K562 (cell line): ENCODE measurements at regions not wholly inside any gene's neighbourhood (a gene's known extent, or its start where the extent isn't known, plus 50 kb on each side); places are given as distances from the start of the nearest gene placed in this dataset.

ENCODE experiments used
- ATAC-seq: fragments of 200-7000 bp; cut with Tn5 transposase; 3 replicates; pipeline ENCODE4 v1.9.1; 2020; ENCODE audit warnings: moderate library complexity
- BruUV-seq: library from RNA; stranded (reverse); fragments of 400-500 nt; replicated peaks from 2 replicates; lab custom pipeline; 2021; lab: Mats Ljungman, UMichigan
- CTCF ChIA-PET: fragments of 300-600 bp; formaldehyde crosslinking; extraction: SDS; loops from one replicate; lab custom pipeline; 2021; ENCODE audit warnings: low intra/inter-chr PET ratio; lab: Yijun Ruan, JAX
- POLR2A ChIA-PET: fragments of 300-600, 350-650 bp; sonication (Branson Sonifier 250); formaldehyde crosslinking; extraction: SDS; loops from one replicate; lab custom pipeline; 2021; ENCODE audit warnings: antibody characterized with exemption, inconsistent platforms; lab: Yijun Ruan, JAX
- DNase-seq, 4 experiments: peaks; one replicate each; pipeline versions ENCODE4 v3.0.0 to v3.0.0-alpha.2; 2011 to 2018; ENCODE audit warnings: low spot score in 3 of 4, mixed read lengths in 3 of 4; ENCODE audit errors: extremely low read depth in 1 of 4
- FAIRE-seq: peaks from 2 replicates; lab custom pipeline; 2011; peaks lifted over from hg19 to GRCh38; lab: Jason Lieb, UNC
- H2AFZ ChIP-seq: 2 replicates; pipeline ENCODE4 v1.6.0; 2011; ENCODE audit warnings: low read depth, low read length, control low read depth, inconsistent platforms
- H3K27ac ChIP-seq: fragments of 200-600 bp; 3 replicates; pipeline ENCODE4 v1.8.0; 2011; ENCODE audit warnings: low read depth, mild to moderate bottlenecking, control low read depth, inconsistent platforms, low read length, moderate library complexity, mixed read lengths; ENCODE audit errors: extremely low read depth
- H3K27me3 ChIP-seq, 2 experiments: fragments of 300-600 bp in 1 of 2; 2 replicates in 1 of 2; 3 replicates in 1 of 2; pipeline versions ENCODE4 v1.6.0 to v1.8.0; 2011; ENCODE audit warnings: inconsistent platforms in 2 of 2, low read length in 2 of 2, mild to moderate bottlenecking in 1 of 2, mixed read lengths in 1 of 2, moderate library complexity in 1 of 2; ENCODE audit not compliant: control insufficient read depth in 2 of 2, insufficient read depth in 2 of 2
- H3K36me3 ChIP-seq: fragments of 300-600 bp; 3 replicates; pipeline ENCODE4 v1.8.0; 2011; ENCODE audit warnings: mild to moderate bottlenecking, low read length, inconsistent platforms; ENCODE audit not compliant: control insufficient read depth, insufficient read depth
- H3K4me1 ChIP-seq, 2 experiments: fragments of 200-600 bp in 1 of 2; replicated peaks in 1 of 2; 2 replicates in 1 of 2; 3 replicates in 1 of 2; pipeline versions ENCODE4 v1.5.1 to v1.8.0; 2011; ENCODE audit warnings: inconsistent platforms in 2 of 2, low read length in 2 of 2, mild to moderate bottlenecking in 1 of 2, mixed read lengths in 1 of 2, moderate library complexity in 1 of 2; ENCODE audit not compliant: control insufficient read depth in 2 of 2, insufficient read depth in 2 of 2
- H3K4me2 ChIP-seq: 2 replicates; pipeline ENCODE4 v1.6.1; 2011; ENCODE audit warnings: low read length, control low read depth, inconsistent platforms, mixed read lengths; ENCODE audit not compliant: insufficient read depth
- H3K4me3 ChIP-seq: fragments of 200-600 bp; sonication (generic), shearing (Covaris generic); 2 replicates; pipeline ENCODE4 v1.5.1; 2016; ENCODE audit warnings: control low read depth, inconsistent platforms
- H3K79me2 ChIP-seq: fragments of 200-600 bp; 3 replicates; pipeline ENCODE4 v1.8.0; 2011; ENCODE audit warnings: low read length, inconsistent platforms; ENCODE audit not compliant: control insufficient read depth, insufficient read depth
- H3K9ac ChIP-seq, 2 experiments: 2 replicates each; pipeline versions ENCODE4 v1.6.0 to v1.6.1; 2011; ENCODE audit warnings: low read depth in 2 of 2, low read length in 2 of 2, control low read depth in 1 of 2, inconsistent platforms in 1 of 2, mild to moderate bottlenecking in 1 of 2, mixed read lengths in 1 of 2; ENCODE audit not compliant: insufficient read depth in 1 of 2
- H3K9me1 ChIP-seq: one replicate; pipeline ENCODE4 v1.6.0; 2011; ENCODE audit warnings: inconsistent platforms, mild to moderate bottlenecking, low read length, moderate library complexity; ENCODE audit not compliant: control insufficient read depth, insufficient read depth
- H3K9me3 ChIP-seq: replicated peaks from 2 replicates; pipeline ENCODE4 v1.5.1; 2011; ENCODE audit warnings: low read depth, low read length, inconsistent platforms; ENCODE audit not compliant: control insufficient read depth, insufficient read depth
- H4K20me1 ChIP-seq: replicated peaks from 2 replicates; pipeline ENCODE4 v1.6.1; 2011; ENCODE audit warnings: low read length, inconsistent platforms, mixed read lengths; ENCODE audit not compliant: control insufficient read depth, insufficient read depth
- MEIS2 ChIP-seq: fragments of 450-650 bp; IDR thresholded peaks from 2 replicates; pipeline ENCODE4 v1.6.1; 2014; ENCODE audit warnings: mild to moderate bottlenecking; ENCODE audit not compliant: partially characterized antibody
- PKNOX1 ChIP-seq: fragments of 450-650 bp; IDR thresholded peaks from 2 replicates; pipeline ENCODE4 v1.6.1; 2016
- VEZF1 ChIP-seq: fragments of 200-800 bp; sonication (Bioruptor generic); IDR thresholded peaks from 2 replicates; pipeline ENCODE4 v1.6.1; 2017; ENCODE audit warnings: missing genetic modification characterization, missing compliant biosample characterization
- WGBS: fragments of 100-300 bp; shearing (Covaris generic); methylation state at CpG from one replicate; pipeline ENCODE4 v1.1.6; 2016; ENCODE audit warnings: low coverage, mixed read lengths; ENCODE audit not compliant: insufficient coverage; ENCODE audit errors: missing lambda C conversion rate; 5-methylcytosine and 5-hydroxymethylcytosine counted together
- in situ Hi-C: fragments of 300-500 bp; cut with MboI; formaldehyde crosslinking; loops from 4 replicates; pipeline ENCODE4 v1.15.0; 2018; ENCODE audit warnings: inconsistent platforms, mixed read lengths
- intact Hi-C: fragments of 100-400 bp; cut with micrococcal nuclease; formaldehyde crosslinking; loops from 2 replicates; pipeline ENCODE4 v1.14.2; 2022

DNA sequence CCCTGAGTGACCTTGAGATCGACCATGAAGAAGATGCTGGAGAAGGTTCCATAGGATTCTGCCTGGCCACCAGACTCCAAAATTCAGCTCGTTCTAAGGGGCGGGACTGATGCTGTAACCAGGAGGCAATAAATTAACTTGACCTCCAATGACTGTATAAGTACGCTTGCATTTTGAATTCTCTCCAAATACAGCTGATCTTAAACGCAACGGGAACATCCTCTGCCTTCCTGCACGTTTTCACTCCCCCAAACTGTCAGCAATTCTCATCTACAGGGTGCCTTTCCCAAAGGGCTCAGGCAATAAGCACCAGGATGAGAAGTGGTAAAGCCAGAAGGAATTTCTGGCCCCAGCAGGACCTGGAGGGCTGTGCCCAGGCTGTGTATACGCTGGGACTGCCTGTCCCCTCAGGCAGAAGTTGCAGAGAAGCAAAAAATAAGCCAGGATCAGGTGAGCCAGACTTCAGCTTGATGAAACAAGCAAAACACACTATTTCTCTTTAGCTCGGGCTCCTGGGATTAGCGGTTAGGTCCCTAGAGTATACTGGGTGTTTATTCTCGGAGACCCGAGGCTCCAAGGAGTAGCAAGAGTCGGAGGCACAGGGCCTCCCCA is 124.8 kb downstream of the LRIG2 start:
- Histone ChIP-seq H3K4me3 (no peak overlapping the region), H4K20me1 (no peaks in the 10 kb centered on the region), H3K27ac (no peak overlapping the region), H3K4me1 (peaks cover 0 to 5% of the 10 kb centered on the region in 2 experiments; a peak in 3 of 5 replicates), H3K79me2 (no peaks in the 10 kb centered on the region), H3K27me3 (no peaks in the 10 kb centered on the region), H3K9me1 (no peaks in the 10 kb centered on the region), H2AFZ (peak overlapping the region; percentile 72), H3K9ac (no peak overlapping the region), H3K36me3 (no peaks in the 10 kb centered on the region), H3K4me2 (no peak overlapping the region), H3K9me3 (no peaks in the 10 kb centered on the region)
- in situ Hi-C loops (no loop called here), intact Hi-C loops (no loop called here)
- DNase-seq: peak in 1 of 4 experiments; percentile 3
- TF ChIP-seq PKNOX1 (peak; percentile 72), MEIS2 (peak; percentile 79), VEZF1 (CRISPR knock-in tag) (no peak)
- 26% methylated on average over 13 of the region's 13 CpGs for WGBS
- CTCF ChIA-PET: no interaction called here
- POLR2A ChIA-PET: interaction anchor here (0.7 to 1.8 kb wide), 2 partner anchors 13 to 20 kb away, joined by 3 to 4 read pairs; no protein-coding TSS in a partner anchor
- BruUV-seq: no TSS peak
- ATAC-seq: peak; percentile 48
- FAIRE-seq: no peak
